GM23338 (cell line): ENCODE measurements at regions not wholly inside any gene's neighbourhood (a gene's known extent, or its start where the extent isn't known, plus 50 kb on each side); places are given as distances from the start of the nearest gene placed in this dataset.

ENCODE experiments used
- CREB1 ChIP-seq: fragments of 250-450 bp; sonication (Bioruptor Pico); IDR thresholded peaks from 2 replicates; pipeline ENCODE4 v1.5.0; 2020; ENCODE audit warnings: low read depth, mild to moderate bottlenecking, moderate library complexity
- EZH2 ChIP-seq: fragments of 200-600 bp; sonication (generic); IDR thresholded peaks from one replicate; pipeline ENCODE4 v1.8.0; 2017; ENCODE audit warnings: antibody characterized with exemption, mild to moderate bottlenecking, low read depth; ENCODE audit not compliant: unreplicated experiment
- EZH2phosphoT487 ChIP-seq: fragments of 200-600 bp; sonication (generic); IDR thresholded peaks from one replicate; pipeline ENCODE4 v1.8.1; 2018; ENCODE audit warnings: antibody characterized with exemption; ENCODE audit not compliant: unreplicated experiment
- JUNB ChIP-seq: IDR thresholded peaks from one replicate; pipeline ENCODE4 v1.6.1; 2016; ENCODE audit warnings: antibody characterized with exemption; ENCODE audit not compliant: unreplicated experiment
- NANOG ChIP-seq: IDR thresholded peaks from 2 replicates; pipeline ENCODE4 v1.6.1; 2016; ENCODE audit warnings: antibody characterized with exemption, borderline replicate concordance
- POLR2AphosphoS5 ChIP-seq: IDR thresholded peaks from 2 replicates; pipeline ENCODE4 v1.6.1; 2016; ENCODE audit warnings: antibody characterized with exemption, low read depth
- STAT1 ChIP-seq: IDR thresholded peaks from one replicate; pipeline ENCODE4 v1.6.1; 2016; ENCODE audit warnings: antibody characterized with exemption; ENCODE audit not compliant: unreplicated experiment
- TF ChIP-seq, protein P1 (sequence below), 2 experiments: fragments of 200-600 bp in 1 of 2; sonication (generic) in 1 of 2; conservative IDR thresholded peaks; 2 replicates each; pipeline versions ENCODE4 v1.5.1 to v1.6.1; 2016 to 2017; ENCODE audit warnings: antibody characterized with exemption in 2 of 2, low read depth in 2 of 2, mild to moderate bottlenecking in 2 of 2, moderate library complexity in 1 of 2
- TF ChIP-seq, protein P2 (sequence below): IDR thresholded peaks from one replicate; pipeline ENCODE4 v1.6.1; 2018; ENCODE audit warnings: antibody characterized with exemption; ENCODE audit not compliant: unreplicated experiment
- TF ChIP-seq, protein P3 (sequence below): IDR thresholded peaks from 2 replicates; pipeline ENCODE4 v1.6.1; 2016; ENCODE audit warnings: antibody characterized with exemption

DNA sequence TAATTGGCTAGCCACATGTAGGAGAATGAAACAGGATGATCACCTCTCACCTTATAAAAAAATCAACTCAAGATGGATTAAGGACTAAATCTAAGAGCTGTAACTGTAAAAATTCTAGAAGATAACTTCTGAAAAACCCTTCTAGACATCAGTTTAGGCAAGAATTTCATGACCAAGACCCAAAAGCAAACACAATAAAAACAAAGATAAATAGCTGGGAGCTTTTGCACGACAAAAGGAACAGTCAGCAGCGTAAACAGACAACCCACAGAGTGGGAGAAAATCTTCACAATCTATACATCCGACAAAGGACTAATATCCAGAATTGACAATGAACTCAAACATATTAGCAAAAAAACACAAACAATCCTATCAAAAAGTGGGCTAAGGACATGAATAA, 316.3 kb downstream of the METTL4 start:
- TF ChIP-seq EZH2 (no peak), EZH2phosphoT487 (no peak), POLR2AphosphoS5 (no peak), NANOG (no peak), CREB1 (CRISPR knock-in tag) (no peak), STAT1 (no peak), JUNB (no peak)
- TF ChIP-seq, protein P1, sequence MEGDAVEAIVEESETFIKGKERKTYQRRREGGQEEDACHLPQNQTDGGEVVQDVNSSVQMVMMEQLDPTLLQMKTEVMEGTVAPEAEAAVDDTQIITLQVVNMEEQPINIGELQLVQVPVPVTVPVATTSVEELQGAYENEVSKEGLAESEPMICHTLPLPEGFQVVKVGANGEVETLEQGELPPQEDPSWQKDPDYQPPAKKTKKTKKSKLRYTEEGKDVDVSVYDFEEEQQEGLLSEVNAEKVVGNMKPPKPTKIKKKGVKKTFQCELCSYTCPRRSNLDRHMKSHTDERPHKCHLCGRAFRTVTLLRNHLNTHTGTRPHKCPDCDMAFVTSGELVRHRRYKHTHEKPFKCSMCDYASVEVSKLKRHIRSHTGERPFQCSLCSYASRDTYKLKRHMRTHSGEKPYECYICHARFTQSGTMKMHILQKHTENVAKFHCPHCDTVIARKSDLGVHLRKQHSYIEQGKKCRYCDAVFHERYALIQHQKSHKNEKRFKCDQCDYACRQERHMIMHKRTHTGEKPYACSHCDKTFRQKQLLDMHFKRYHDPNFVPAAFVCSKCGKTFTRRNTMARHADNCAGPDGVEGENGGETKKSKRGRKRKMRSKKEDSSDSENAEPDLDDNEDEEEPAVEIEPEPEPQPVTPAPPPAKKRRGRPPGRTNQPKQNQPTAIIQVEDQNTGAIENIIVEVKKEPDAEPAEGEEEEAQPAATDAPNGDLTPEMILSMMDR (conservative IDR thresholded peaks at IDR 0.05; ENCODE audit: low read depth in 2 of 2) = no peak
- TF ChIP-seq, protein P2, sequence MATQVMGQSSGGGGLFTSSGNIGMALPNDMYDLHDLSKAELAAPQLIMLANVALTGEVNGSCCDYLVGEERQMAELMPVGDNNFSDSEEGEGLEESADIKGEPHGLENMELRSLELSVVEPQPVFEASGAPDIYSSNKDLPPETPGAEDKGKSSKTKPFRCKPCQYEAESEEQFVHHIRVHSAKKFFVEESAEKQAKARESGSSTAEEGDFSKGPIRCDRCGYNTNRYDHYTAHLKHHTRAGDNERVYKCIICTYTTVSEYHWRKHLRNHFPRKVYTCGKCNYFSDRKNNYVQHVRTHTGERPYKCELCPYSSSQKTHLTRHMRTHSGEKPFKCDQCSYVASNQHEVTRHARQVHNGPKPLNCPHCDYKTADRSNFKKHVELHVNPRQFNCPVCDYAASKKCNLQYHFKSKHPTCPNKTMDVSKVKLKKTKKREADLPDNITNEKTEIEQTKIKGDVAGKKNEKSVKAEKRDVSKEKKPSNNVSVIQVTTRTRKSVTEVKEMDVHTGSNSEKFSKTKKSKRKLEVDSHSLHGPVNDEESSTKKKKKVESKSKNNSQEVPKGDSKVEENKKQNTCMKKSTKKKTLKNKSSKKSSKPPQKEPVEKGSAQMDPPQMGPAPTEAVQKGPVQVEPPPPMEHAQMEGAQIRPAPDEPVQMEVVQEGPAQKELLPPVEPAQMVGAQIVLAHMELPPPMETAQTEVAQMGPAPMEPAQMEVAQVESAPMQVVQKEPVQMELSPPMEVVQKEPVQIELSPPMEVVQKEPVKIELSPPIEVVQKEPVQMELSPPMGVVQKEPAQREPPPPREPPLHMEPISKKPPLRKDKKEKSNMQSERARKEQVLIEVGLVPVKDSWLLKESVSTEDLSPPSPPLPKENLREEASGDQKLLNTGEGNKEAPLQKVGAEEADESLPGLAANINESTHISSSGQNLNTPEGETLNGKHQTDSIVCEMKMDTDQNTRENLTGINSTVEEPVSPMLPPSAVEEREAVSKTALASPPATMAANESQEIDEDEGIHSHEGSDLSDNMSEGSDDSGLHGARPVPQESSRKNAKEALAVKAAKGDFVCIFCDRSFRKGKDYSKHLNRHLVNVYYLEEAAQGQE = no peak
- TF ChIP-seq, protein P3, sequence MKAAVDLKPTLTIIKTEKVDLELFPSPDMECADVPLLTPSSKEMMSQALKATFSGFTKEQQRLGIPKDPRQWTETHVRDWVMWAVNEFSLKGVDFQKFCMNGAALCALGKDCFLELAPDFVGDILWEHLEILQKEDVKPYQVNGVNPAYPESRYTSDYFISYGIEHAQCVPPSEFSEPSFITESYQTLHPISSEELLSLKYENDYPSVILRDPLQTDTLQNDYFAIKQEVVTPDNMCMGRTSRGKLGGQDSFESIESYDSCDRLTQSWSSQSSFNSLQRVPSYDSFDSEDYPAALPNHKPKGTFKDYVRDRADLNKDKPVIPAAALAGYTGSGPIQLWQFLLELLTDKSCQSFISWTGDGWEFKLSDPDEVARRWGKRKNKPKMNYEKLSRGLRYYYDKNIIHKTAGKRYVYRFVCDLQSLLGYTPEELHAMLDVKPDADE = no peak
